HuH-7 (cell line): ENCODE measurements at regions not wholly inside any gene's neighbourhood (a gene's known extent, or its start where the extent isn't known, plus 50 kb on each side); places are given as distances from the start of the nearest gene placed in this dataset.

ENCODE experiments used
- DNase-seq: peaks from one replicate; pipeline ENCODE4 v3.0.0; 2011; ENCODE audit warnings: low spot score

DNA sequence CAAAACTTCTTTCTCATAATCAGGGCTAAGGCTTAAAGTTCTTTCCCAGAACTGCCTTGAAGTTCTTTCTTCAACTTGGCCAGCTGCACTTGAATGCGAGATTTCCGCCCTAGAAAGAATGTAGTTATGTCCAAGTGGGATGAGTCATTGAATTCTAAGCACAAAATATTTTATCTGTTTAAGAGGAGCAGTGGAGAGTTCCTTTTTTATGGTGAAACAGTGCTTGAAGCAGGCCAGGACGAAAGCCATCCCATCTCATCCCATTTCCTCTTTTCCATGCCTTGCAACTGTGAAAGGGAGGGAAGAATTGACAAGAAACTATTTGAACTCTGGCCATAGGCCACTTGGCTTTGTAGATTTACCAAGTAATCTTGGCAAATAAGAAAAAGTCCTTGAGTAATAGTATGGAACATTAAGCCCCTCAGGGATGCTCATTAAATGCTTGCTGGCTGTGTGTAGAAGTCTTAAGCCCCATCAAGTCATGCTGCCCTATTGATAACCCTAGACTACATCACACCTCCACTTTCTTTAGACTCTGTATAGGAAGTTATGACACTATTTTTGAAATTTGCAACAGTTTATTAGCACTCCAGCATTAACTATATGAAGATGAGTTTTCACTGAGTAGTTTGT is 174.5 kb downstream of the KCTD12 start:
- no peak for DNase-seq

- DNase-seq: no peak
Measured at GRCh38 chr13:76709851-76710250, 176.4 kb downstream of the KCTD12 start.

DNA sequence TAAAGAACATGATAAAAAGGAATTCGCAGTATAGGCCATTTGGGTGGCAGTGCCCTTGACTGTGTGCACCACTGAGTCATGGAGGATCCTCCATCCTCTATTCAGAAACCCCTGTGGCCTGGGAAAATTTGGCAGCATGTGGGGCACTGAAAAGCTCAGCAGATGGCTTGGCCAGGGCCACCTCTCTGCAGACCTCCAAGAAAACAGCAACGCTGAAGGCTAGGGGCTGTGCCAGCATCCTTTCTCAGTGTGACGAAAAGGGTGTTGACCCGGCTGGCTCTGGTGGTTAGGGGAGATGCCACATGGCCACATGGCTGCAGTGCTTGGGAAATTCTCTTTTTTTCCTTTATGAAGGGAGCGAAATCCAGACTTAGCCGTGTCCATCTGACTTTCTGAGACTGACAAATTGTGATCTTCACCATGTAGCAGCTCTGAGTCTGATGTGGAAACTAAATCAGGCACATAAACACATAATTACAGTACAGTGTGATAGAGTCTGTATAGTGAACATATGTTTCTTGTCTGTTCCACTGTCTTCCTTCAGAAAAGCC is 178.0 kb downstream of the KCTD12 start:
- no peak for DNase-seq

- DNase-seq: no peak
Measured at GRCh38 chr13:76707360-76707759, 178.8 kb downstream of the KCTD12 start.

- DNase-seq: no peak
Measured at GRCh38 chr13:76703621-76704288, 182.4 kb downstream of the KCTD12 start.

GRCh38 chr13:76703216-76703615 is 183.0 kb downstream of the KCTD12 start:
- no peak for DNase-seq

GRCh38 chr13:76697288-76697687 is 188.9 kb downstream of the KCTD12 start:
- no peak for DNase-seq

DNA sequence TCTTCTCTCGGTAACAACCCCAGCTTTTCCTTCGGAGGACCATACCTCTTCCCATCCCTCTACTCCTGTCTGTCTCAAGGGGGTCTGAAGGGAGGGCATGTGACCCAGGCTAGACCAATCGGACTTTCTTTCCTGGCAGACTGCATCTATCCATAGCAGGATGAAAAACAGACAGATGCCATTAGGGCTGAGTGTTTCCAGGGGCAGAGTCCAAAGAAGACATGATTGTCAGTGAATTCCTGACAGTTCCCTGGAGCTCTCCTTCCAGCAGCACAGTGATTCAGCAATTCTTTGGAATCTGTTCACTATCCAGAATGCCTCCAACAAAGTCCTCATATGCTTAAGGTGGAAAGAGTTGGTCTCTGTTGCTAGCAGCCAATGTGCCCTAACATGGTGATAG is 189.8 kb downstream of the KCTD12 start:
- no peak for DNase-seq

DNA sequence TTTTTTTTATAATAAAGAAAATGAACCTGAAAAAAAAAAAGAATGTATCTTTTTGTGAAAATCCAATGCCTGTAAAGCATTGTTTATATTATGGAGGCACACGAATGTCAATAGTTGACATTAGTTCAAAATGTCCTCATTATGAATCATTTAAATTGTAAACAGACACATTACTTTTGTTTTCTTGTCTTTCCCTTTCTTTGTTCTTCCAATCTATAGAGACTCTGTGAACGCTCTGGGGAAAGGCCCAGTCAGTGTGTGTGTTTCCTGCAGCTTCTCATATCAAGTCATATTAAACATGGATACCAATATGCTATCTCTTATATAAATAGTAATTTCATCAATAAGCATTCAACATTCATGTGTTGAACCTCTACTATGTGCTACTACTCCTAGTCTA is 193.1 kb downstream of the KCTD12 start:
- no peak for DNase-seq

- DNase-seq: no peak
Measured at GRCh38 chr13:76692346-76692745, 193.9 kb downstream of the KCTD12 start.

DNA sequence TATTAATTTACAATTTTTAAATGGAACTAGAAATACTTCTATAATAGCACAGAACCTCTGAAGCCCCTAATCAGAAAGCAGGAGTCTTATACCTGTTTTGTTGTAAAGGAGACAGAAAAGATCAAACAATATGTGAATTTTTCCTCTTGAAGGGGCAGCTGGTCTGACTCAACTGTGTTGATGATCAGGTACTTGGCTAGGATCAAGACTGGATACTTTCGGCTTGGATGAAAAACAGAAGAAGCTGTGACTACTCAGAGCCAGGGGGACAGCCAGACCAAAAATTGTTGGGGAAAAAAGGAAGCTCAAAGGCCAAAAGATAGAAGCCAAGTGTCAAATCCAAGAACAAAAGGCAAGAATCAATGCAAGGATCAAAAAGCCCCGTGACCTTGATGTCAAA is 195.6 kb downstream of the KCTD12 start:
- DNase-seq: no peak

DNA sequence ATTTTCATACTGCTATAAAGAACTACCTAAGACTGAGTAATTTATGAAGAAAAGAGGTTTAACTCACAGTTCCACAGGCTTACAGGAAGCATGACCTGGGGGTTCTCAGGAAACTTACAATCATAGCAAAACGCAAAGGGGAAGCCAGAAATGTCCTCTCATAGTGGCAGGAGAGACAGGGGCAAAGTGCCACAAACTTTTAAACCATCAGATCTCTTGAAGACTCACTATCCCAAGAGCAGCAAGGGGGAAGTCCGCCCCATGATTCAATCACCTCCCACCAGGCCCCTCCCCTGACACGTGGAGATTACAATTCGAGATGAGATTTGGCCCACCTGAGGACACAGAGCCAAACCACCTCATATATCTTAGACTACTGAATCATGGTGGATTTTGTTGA is 198.7 kb downstream of the KCTD12 start:
- DNase-seq: no peak

GRCh38 chr13:76685938-76686337 is 200.3 kb downstream of the KCTD12 start:
- DNase-seq: no peak

DNA sequence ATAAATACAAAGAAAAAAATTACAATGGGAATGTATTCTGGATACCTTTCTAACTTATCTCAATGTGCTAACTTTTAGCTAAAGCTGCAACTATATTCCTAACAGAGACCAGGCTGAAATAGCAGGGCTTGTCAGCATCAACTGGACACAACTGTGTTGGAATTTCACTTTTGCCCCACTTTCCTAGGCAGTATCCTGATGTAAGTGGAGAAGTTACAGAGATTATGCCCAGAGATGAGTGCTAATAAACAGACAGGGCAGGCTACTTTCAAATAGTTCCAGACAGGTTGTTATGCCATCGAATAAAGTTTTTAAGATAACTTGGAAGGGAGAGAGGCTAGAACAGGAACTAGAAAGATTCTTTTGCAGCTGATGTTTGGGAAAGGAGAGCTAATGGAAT is 201.9 kb downstream of the KCTD12 start:
- DNase-seq: no peak

GRCh38 chr13:76683854-76684253 is 202.4 kb downstream of the KCTD12 start:
- no peak for DNase-seq

DNA sequence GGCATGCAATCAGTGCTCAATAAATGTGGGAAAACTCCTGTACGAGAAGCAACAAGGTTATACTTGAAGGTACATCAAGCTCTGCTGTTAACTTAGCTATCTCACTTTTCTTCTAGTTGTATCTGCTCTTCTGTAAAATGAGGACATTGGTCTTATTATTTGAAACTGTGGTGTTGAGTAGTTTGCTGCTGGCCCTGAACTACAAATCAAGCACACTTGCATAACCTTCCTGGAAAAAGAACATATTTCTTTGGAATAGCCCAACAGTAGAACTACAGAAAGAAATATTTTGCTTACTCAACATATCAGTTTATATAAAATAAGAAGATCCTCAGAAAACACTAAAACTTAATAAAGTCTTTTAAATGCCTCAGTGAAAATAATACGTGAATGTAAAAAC is 203.0 kb downstream of the KCTD12 start:
- no peak for DNase-seq

DNA sequence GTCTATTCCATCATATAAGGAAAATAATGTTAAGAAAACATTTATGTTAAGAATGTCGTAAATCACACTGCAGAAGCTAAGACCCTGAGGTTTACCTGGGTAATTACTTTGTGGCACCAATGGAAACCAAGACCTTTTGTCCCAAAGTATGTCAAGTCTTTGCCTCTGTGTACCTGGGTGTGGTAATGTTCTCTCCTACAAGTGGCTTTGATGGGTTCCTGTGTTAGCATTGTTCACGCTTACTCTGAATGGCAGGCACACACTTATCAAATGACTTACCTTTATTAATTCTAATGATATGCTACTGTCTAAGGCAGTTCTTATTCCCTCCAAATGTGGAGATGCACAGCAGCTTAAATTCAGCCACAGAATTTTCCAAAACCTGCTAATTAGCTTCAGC is 206.1 kb downstream of the KCTD12 start:
- DNase-seq: no peak

DNA sequence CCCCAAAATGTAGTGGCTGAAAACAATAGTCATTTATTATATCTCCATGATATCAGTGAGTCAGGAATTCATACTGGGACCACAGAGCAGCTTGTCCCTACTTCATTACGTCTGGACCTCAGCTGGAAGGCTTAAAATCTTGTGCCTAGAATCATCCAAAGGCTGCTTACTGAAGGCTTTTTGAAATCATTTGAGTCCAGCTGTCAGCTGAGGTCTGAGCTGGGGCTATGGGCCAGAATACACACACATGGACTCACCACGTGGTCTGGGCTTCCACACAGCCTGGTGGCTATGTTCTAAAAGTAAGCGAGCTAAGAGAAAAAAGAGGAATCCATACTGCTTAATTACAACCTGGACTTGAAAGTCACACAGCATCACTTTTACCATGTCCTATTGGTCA is 209.2 kb downstream of the KCTD12 start:
- no peak for DNase-seq

- DNase-seq: no peak
Measured at GRCh38 chr13:76672420-76672819, 213.8 kb downstream of the KCTD12 start.

GRCh38 chr13:76668716-76669115 is 217.5 kb downstream of the KCTD12 start:
- DNase-seq: no peak

DNA sequence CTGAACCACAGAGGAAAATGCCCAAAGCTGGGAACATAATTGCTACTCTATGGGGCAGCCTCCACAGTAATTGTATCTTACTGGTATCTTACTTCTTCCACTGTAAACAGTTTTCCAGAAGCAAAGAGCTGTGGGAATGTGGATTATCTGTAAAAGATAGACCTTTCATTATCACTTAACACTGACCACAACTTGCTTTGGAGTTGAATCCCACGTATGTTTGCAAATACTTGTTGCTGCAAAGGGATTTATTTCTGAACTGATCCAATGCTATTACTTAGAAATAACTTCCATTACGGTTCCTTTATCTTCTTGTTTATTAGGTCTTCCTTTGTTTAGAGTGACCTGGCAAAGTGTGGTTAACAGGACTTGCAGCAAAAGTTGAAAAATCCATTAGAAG is 218.1 kb downstream of the KCTD12 start:
- no peak for DNase-seq

DNA sequence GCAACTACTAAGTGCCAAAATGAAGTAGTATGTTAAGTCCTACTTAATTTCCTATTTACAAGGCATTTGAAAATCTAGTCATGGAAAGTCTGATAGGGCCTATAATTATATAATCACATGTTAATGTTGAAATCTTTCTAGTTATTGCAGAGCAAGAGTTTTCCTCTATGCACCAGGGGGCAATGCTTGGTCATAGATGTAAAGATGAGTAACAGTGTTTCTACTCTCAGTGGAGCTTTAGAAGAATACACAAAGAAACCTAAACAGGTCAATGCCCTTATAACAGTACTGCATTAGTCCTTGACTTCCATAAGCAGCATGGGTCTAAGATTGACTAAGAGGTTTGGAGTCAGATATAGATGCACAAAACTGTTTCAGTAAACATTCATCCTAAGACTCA is 218.7 kb downstream of the KCTD12 start:
- no peak for DNase-seq

DNA sequence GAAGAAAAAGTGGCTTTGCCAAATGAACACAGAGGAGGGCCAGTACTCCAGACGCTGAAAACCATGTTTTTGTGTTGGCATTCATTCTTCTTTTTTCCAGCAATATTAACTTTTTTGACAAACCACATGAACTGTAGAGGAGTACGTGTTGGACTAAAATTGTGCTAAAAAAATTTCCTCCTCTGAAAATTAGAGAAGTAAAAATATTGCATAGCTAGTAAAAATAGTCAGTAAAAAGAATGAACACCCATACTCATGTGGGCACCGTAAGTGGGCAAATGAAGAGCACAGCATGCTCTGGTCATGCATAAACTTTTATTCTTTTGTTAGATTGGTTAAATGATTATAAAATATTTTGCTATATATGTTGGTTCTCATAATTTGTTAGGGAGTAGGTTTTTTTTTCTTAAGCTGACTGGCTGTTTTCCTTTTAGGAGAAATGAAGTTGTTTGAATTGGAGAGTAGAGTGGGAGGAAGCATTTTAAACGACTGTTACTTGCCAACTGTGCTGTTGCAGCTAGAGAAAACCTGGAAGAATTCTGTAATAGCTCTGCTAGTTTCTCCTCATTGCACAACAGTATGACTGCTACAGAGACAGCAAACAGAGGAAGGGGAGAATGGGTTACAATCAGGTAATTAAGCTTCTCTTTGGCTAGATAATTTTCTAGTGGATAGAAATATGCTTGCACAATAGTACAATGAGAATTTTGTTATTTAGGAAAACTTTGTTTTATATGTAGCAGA is 222.4 kb downstream of the KCTD12 start:
- no peak for DNase-seq
